Neutrophil (primary cell): ENCODE measurements at regions not wholly inside any gene's neighbourhood (a gene's known extent, or its start where the extent isn't known, plus 50 kb on each side); places are given as distances from the start of the nearest gene placed in this dataset.

Source experiments
- H3K27ac ChIP-seq: fragments of 200-600 bp; sonication (generic); 2 replicates; pipeline ENCODE4 v1.5.1; 2016; ENCODE audit warnings: mild to moderate bottlenecking, moderate library complexity
- H3K27me3 ChIP-seq: fragments of 200-600 bp; sonication (generic); 2 replicates; pipeline ENCODE4 v1.6.0; 2016; ENCODE audit warnings: mild to moderate bottlenecking
- H3K36me3 ChIP-seq: fragments of 200-600 bp; sonication (generic); 2 replicates; pipeline ENCODE4 v1.5.1; 2017
- H3K4me1 ChIP-seq, 2 experiments: fragments of 200-600 bp in 1 of 2; sonication (generic) in 1 of 2; 1 replicate in 1 of 2; 2 replicates in 1 of 2; pipeline versions ENCODE4 v1.5.1 to v1.6.1; 2013 to 2016; ENCODE audit warnings: low read depth in 1 of 2, low read length in 1 of 2, mild to moderate bottlenecking in 1 of 2, moderate library complexity in 1 of 2; ENCODE audit not compliant: control insufficient read depth in 1 of 2, insufficient read depth in 1 of 2
- H3K4me3 ChIP-seq, 2 experiments: fragments of 200-600 bp in 1 of 2; sonication (generic) in 1 of 2; 1 replicate in 1 of 2; 2 replicates in 1 of 2; pipeline ENCODE4 v1.5.1; 2013 to 2016; ENCODE audit warnings: low read depth in 1 of 2, low read length in 1 of 2, mild to moderate bottlenecking in 1 of 2, moderate library complexity in 1 of 2
- H3K9me3 ChIP-seq: fragments of 200-600 bp; sonication (generic); 2 replicates; pipeline ENCODE4 v1.5.1; 2016
- CTCF ChIP-seq: fragments of 200-600 bp; sonication (generic); IDR thresholded peaks from 2 replicates; pipeline ENCODE4 v1.5.1; 2016; ENCODE audit warnings: antibody characterized with exemption

- no peak overlapping the region for H3K4me3 ChIP-seq
- no peaks in the 10 kb centered on the region for H3K4me1 ChIP-seq
- H3K9me3 ChIP-seq, result no peaks in the 10 kb centered on the region
- no peaks in the 10 kb centered on the region for H3K27me3 ChIP-seq
- H3K27ac ChIP-seq, result no peak overlapping the region
- H3K36me3 ChIP-seq, result no peaks in the 10 kb centered on the region
- TF ChIP-seq CTCF, result no peak
These were observed 671.8 kb upstream of the SEMA6A start for GRCh38 chr5:117246424-117246823.

GRCh38 chr5:117245130-117245529 is 670.5 kb upstream of the SEMA6A start:
- Histone ChIP-seq H3K4me3 (no peak overlapping the region), H3K36me3 (no peaks in the 10 kb centered on the region), H3K9me3 (no peaks in the 10 kb centered on the region), H3K27me3 (no peaks in the 10 kb centered on the region), H3K4me1 (no peaks in the 10 kb centered on the region), H3K27ac (no peak overlapping the region)
- TF ChIP-seq CTCF, result no peak

GRCh38 chr5:117242028-117242427 is 667.4 kb upstream of the SEMA6A start:
- Histone ChIP-seq H3K4me1 (no peaks in the 10 kb centered on the region), H3K27me3 (no peaks in the 10 kb centered on the region), H3K27ac (no peak overlapping the region), H3K4me3 (no peak overlapping the region), H3K36me3 (no peaks in the 10 kb centered on the region), H3K9me3 (no peaks in the 10 kb centered on the region)
- no peak for TF ChIP-seq CTCF

- no peak for TF ChIP-seq CTCF
- Histone ChIP-seq H3K27me3 (no peaks in the 10 kb centered on the region), H3K36me3 (no peaks in the 10 kb centered on the region), H3K4me1 (no peaks in the 10 kb centered on the region), H3K9me3 (no peaks in the 10 kb centered on the region), H3K27ac (no peak overlapping the region), H3K4me3 (no peak overlapping the region)
These were observed 662.3 kb upstream of the SEMA6A start for GRCh38 chr5:117236941-117237340.

GRCh38 chr5:117235786-117236185 is 661.2 kb upstream of the SEMA6A start:
- Histone ChIP-seq H3K4me3 (no peak overlapping the region), H3K4me1 (no peaks in the 10 kb centered on the region), H3K27me3 (no peaks in the 10 kb centered on the region), H3K27ac (no peak overlapping the region), H3K9me3 (no peaks in the 10 kb centered on the region), H3K36me3 (no peaks in the 10 kb centered on the region)
- TF ChIP-seq CTCF, result no peak

GRCh38 chr5:117230375-117230774 is 655.8 kb upstream of the SEMA6A start:
- H3K4me3 ChIP-seq, result no peak overlapping the region
- no peaks in the 10 kb centered on the region for H3K36me3 ChIP-seq
- H3K4me1 ChIP-seq, result no peaks in the 10 kb centered on the region
- H3K9me3 ChIP-seq, result no peaks in the 10 kb centered on the region
- no peak for TF ChIP-seq CTCF
- no peaks in the 10 kb centered on the region for H3K27me3 ChIP-seq
- no peak overlapping the region for H3K27ac ChIP-seq
